PC-3 (cell line): ENCODE measurements at regions not wholly inside any gene's neighbourhood (a gene's known extent, or its start where the extent isn't known, plus 50 kb on each side); places are given as distances from the start of the nearest gene placed in this dataset.

ENCODE experiments used
- ATAC-seq: fragments of 200-7000 bp; cut with Tn5 transposase; 2 replicates; pipeline ENCODE4 v1.9.1; 2020; ENCODE audit warnings: mild to moderate bottlenecking, moderate library complexity
- BruUV-seq: library from RNA; stranded (reverse); fragments of 400-500 nt; replicated peaks from 2 replicates; lab custom pipeline; 2021; lab: Mats Ljungman, UMichigan
- CTCF ChIA-PET: fragments of 300-600 bp; sonication (Branson Sonifier 250); formaldehyde crosslinking; loops from one replicate; lab custom pipeline; 2022; ENCODE audit warnings: antibody characterized with exemption; lab: Charles Lee
- POLR2A ChIA-PET: fragments of 300-600 bp; sonication (Branson Sonifier 250); formaldehyde crosslinking; loops from one replicate; lab custom pipeline; 2022; ENCODE audit warnings: antibody characterized with exemption; ENCODE audit not compliant: unreplicated experiment; lab: Charles Lee
- DNase-seq: peaks from one replicate; pipeline ENCODE4 v3.0.0-alpha.2; 2015
- H2AFZ ChIP-seq: fragments of 300-600 bp; sonication (generic); 2 replicates; pipeline ENCODE4 v1.6.0; 2016; ENCODE audit warnings: antibody characterized with exemption, low read length
- H3F3A ChIP-seq: fragments of 300-600 bp; sonication (generic); one replicate; pipeline ENCODE4 v1.6.0; 2017; ENCODE audit warnings: antibody characterized with exemption, low read length, control low read depth, mild to moderate bottlenecking; ENCODE audit not compliant: unreplicated experiment
- H3K27ac ChIP-seq: fragments of 300-600 bp; sonication (generic); 2 replicates; pipeline ENCODE4 v1.5.1; 2016; ENCODE audit warnings: mild to moderate bottlenecking, low read length
- H3K27me3 ChIP-seq: fragments of 300-600 bp; sonication (generic); 2 replicates; pipeline ENCODE4 v1.6.1; 2016; ENCODE audit warnings: low read length, mixed read lengths
- H3K36me3 ChIP-seq: fragments of 300-600 bp; sonication (generic); 2 replicates; pipeline ENCODE4 v1.6.1; 2016; ENCODE audit warnings: low read depth, mixed run types, low read length, mixed read lengths
- H3K4me1 ChIP-seq: fragments of 300-600 bp; sonication (generic); 2 replicates; pipeline ENCODE4 v1.5.1; 2016; ENCODE audit warnings: low read length; ENCODE audit not compliant: insufficient read depth
- H3K4me2 ChIP-seq: fragments of 300-600 bp; sonication (generic); 2 replicates; pipeline ENCODE4 v1.6.0; 2016; ENCODE audit warnings: low read length
- H3K4me3 ChIP-seq: fragments of 300-600 bp; sonication (generic); 2 replicates; pipeline ENCODE4 v1.5.1; 2016; ENCODE audit warnings: mild to moderate bottlenecking, low read length, mixed read lengths
- H3K79me2 ChIP-seq: fragments of 300-600 bp; sonication (generic); 2 replicates; pipeline ENCODE4 v1.6.1; 2017; ENCODE audit warnings: low read length, mixed read lengths
- H3K9ac ChIP-seq: fragments of 300-600 bp; sonication (generic); 2 replicates; pipeline ENCODE4 v1.6.0; 2016; ENCODE audit warnings: mild to moderate bottlenecking, low read length
- H3K9me2 ChIP-seq: fragments of 300-600 bp; sonication (generic); replicated peaks from 2 replicates; pipeline ENCODE4 v1.6.1; 2016; ENCODE audit warnings: mixed run types, low read length, mixed read lengths
- H3K9me3 ChIP-seq: fragments of 300-600 bp; sonication (generic); 2 replicates; pipeline ENCODE4 v1.6.1; 2016; ENCODE audit warnings: low read length, mixed read lengths
- H4K20me1 ChIP-seq: fragments of 300-600 bp; sonication (generic); 2 replicates; pipeline ENCODE4 v1.6.1; 2016; ENCODE audit warnings: low read length, mixed read lengths
- EZH2 ChIP-seq: fragments of 300-600 bp; sonication (generic); IDR thresholded peaks from one replicate; pipeline ENCODE4 v1.6.1; 2017; ENCODE audit warnings: antibody characterized with exemption, mild to moderate bottlenecking, low read length; ENCODE audit not compliant: unreplicated experiment
- EZH2phosphoT487 ChIP-seq: fragments of 300-600 bp; sonication (generic); IDR thresholded peaks from 2 replicates; pipeline ENCODE4 v1.6.1; 2018; ENCODE audit warnings: mild to moderate bottlenecking, antibody characterized with exemption, low read length, borderline replicate concordance
- intact Hi-C: fragments of 100-400 bp; cut with micrococcal nuclease; formaldehyde crosslinking; loops from 2 replicates; pipeline ENCODE4 v1.9.0; 2023
- TF ChIP-seq, protein P1 (sequence below): fragments of 300-600 bp; sonication (generic); conservative IDR thresholded peaks from 2 replicates; pipeline ENCODE4 v1.5.1; 2017; ENCODE audit warnings: antibody characterized with exemption, low read depth, mild to moderate bottlenecking, low read length

DNA sequence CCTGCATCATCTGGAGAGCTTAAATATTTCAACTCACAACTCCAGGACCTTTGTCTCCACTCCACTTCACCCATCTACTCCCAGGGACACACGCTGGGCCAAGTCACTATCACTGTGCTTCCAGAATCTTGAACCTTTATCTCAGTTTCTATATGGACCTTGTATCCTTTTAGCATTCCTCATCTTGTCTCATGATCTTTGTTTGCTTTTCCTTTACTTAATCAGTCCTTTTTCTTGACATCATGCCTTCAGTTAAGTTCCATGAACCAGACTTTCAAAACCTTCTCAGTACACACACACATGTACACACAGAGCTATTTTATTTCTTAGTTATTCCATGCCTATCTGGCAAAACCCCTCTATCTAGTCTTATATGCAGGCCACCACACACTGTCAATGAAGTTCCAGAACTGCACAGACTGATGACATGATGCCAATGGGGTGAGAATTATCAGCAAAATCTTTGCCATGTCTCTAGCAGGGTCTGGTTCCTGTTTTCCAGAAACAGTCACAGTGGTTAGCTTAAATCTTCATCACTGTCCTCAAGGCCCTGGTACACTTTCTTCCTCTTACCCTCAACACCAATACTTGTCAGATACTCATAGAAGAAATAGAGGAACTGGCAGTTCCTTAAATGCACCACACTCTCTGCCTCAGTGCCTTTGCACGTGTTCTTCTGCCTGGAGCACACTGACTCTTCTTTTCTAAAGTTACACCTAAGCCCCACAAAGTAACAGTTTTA is 77.6 kb upstream of the STARD13 start:
- DNase-seq (no peak), ATAC-seq (no peak)
- Histone ChIP-seq H3K9ac (no peak overlapping the region), H3K79me2 (no peaks in the 10 kb centered on the region), H3F3A (no peaks in the 10 kb centered on the region), H3K9me3 (no peaks in the 10 kb centered on the region), H3K27ac (no peak overlapping the region), H2AFZ (no peak overlapping the region), H4K20me1 (no peaks in the 10 kb centered on the region), H3K4me2 (no peak overlapping the region), H3K4me1 (no peaks in the 10 kb centered on the region), H3K9me2 (no peaks in the 10 kb centered on the region), H3K36me3 (no peaks in the 10 kb centered on the region), H3K4me3 (no peak overlapping the region), H3K27me3 (no peaks in the 10 kb centered on the region)
- no TSS peak for BruUV-seq
- CTCF ChIA-PET: no interaction called here
- TF ChIP-seq EZH2phosphoT487 (no peak), EZH2 (no peak)
- TF ChIP-seq, protein P1, sequence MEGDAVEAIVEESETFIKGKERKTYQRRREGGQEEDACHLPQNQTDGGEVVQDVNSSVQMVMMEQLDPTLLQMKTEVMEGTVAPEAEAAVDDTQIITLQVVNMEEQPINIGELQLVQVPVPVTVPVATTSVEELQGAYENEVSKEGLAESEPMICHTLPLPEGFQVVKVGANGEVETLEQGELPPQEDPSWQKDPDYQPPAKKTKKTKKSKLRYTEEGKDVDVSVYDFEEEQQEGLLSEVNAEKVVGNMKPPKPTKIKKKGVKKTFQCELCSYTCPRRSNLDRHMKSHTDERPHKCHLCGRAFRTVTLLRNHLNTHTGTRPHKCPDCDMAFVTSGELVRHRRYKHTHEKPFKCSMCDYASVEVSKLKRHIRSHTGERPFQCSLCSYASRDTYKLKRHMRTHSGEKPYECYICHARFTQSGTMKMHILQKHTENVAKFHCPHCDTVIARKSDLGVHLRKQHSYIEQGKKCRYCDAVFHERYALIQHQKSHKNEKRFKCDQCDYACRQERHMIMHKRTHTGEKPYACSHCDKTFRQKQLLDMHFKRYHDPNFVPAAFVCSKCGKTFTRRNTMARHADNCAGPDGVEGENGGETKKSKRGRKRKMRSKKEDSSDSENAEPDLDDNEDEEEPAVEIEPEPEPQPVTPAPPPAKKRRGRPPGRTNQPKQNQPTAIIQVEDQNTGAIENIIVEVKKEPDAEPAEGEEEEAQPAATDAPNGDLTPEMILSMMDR: no peak
- intact Hi-C loops: no loop called here
- POLR2A ChIA-PET: no interaction called here

DNA sequence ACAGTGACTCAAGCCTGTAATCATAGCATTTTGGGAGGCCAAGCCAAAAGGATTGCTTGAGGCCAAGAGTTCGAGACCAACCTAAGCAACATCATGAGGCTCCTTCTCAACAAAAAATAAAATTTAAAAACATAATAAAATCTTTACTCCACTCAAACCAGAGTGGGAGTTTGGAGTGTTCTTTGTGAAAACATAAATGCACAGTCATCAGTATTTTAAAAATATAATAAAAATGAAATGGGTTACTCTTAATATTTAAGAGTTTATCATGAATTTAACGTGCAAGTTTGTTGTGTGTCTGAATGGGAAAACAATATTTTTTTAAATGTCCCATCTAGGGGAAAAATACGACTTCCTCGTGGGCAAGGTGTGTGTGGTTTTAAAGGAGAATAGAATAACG is 78.6 kb upstream of the STARD13 start:
- H3K36me3 ChIP-seq: no peaks in the 10 kb centered on the region
- ATAC-seq: no peak
- no peak overlapping the region for H3K4me2 ChIP-seq
- no peaks in the 10 kb centered on the region for H3F3A ChIP-seq
- H3K79me2 ChIP-seq: no peaks in the 10 kb centered on the region
- no peak overlapping the region for H3K9ac ChIP-seq
- intact Hi-C loops: no loop called here
- ChIA-PET CTCF (no interaction called here), POLR2A (no interaction called here)
- no TSS peak for BruUV-seq
- no peak overlapping the region for H3K4me3 ChIP-seq
- H3K27ac ChIP-seq: no peak overlapping the region
- no peak overlapping the region for H2AFZ ChIP-seq
- no peaks in the 10 kb centered on the region for H4K20me1 ChIP-seq
- no peaks in the 10 kb centered on the region for H3K27me3 ChIP-seq
- H3K9me2 ChIP-seq: no peaks in the 10 kb centered on the region
- no peaks in the 10 kb centered on the region for H3K4me1 ChIP-seq
- TF ChIP-seq EZH2 (no peak), EZH2phosphoT487 (no peak)
- TF ChIP-seq, protein P1: no peak
- no peaks in the 10 kb centered on the region for H3K9me3 ChIP-seq
- DNase-seq: no peak

DNA sequence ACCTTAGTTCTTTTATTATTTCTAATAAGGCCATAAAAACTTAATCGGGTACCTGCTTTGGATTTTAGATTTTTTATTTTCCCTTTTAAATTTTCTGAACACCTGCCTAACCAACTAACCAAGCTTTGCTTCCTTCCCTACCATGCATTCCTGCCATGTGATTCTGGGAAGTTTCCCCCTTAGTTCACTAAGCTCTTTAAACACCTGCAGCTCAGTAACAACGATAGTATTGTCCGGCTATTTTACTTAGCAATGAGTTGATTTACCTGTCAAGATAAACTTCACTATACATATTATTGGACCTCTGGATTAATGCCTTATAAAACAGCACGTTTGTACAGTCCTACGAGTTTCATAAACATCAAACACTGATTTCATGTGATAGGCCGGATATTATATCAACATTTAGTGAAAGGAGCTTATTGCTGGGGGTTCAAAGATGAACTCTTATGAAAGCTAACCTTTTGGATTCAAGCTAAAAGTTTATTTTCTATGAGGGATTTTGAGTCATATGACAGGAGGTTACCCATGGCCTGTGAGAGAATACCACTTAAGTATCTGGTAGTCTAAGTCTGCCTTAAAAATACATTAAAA is 81.0 kb upstream of the STARD13 start:
- intact Hi-C loops: no loop called here
- no peaks in the 10 kb centered on the region for H3K9me2 ChIP-seq
- BruUV-seq: no TSS peak
- H3F3A ChIP-seq: no peaks in the 10 kb centered on the region
- 0 out of 2 replicates have a peak overlapping the region, but pooled peaks have one; percentile 20 for H2AFZ ChIP-seq
- CTCF ChIA-PET: no interaction called here
- TF ChIP-seq EZH2 (no peak), EZH2phosphoT487 (no peak)
- TF ChIP-seq, protein P1: no peak
- H3K9me3 ChIP-seq: no peaks in the 10 kb centered on the region
- DNase-seq (no peak), ATAC-seq (no peak)
- no peak overlapping the region for H3K4me2 ChIP-seq
- H3K4me1 ChIP-seq: no peaks in the 10 kb centered on the region
- H4K20me1 ChIP-seq: no peaks in the 10 kb centered on the region
- no peaks in the 10 kb centered on the region for H3K79me2 ChIP-seq
- POLR2A ChIA-PET: no interaction called here
- no peaks in the 10 kb centered on the region for H3K27me3 ChIP-seq
- H3K9ac ChIP-seq: no peak overlapping the region
- no peak overlapping the region for H3K27ac ChIP-seq
- H3K4me3 ChIP-seq: no peak overlapping the region
- H3K36me3 ChIP-seq: no peaks in the 10 kb centered on the region
